Endodermal cell (in vitro differentiated cells): ENCODE measurements at regions not wholly inside any gene's neighbourhood (a gene's known extent, or its start where the extent isn't known, plus 50 kb on each side); places are given as distances from the start of the nearest gene placed in this dataset.
"Not testable (repeated sequence)": the region's sequence is repeated elsewhere in the genome, so short reads cannot be mapped to it uniquely, and the experiment has no call there.

Experiments used
- DNase-seq: peaks from one replicate; pipeline ENCODE4 v3.0.0-alpha.2; 2017
- H3K27ac ChIP-seq: 2 replicates; pipeline ENCODE4 v1.5.1; 2013; ENCODE audit warnings: mild to moderate bottlenecking, low read depth, low read length, moderate library complexity
- H3K27me3 ChIP-seq: 2 replicates; pipeline ENCODE4 v1.6.1; 2013; ENCODE audit warnings: mild to moderate bottlenecking, low read length, moderate library complexity; ENCODE audit not compliant: insufficient read depth, control insufficient read depth, poor library complexity, severe bottlenecking
- H3K36me3 ChIP-seq: 2 replicates; pipeline ENCODE4 v1.7.0; 2013; ENCODE audit warnings: mild to moderate bottlenecking, low read length, moderate library complexity; ENCODE audit not compliant: control insufficient read depth, insufficient read depth
- H3K4me1 ChIP-seq: one replicate; pipeline ENCODE4 v1.7.0; 2013; ENCODE audit warnings: low read length; ENCODE audit not compliant: control insufficient read depth, insufficient read depth
- H3K4me3 ChIP-seq: 2 replicates; pipeline ENCODE4 v1.5.1; 2013; ENCODE audit warnings: mild to moderate bottlenecking, low read length, moderate library complexity
- H3K9ac ChIP-seq: 2 replicates; pipeline ENCODE4 v1.6.1; 2013; ENCODE audit warnings: mild to moderate bottlenecking, low read length, moderate library complexity; ENCODE audit not compliant: poor library complexity, severe bottlenecking; ENCODE audit errors: extremely low read depth
- H3K9me3 ChIP-seq: 2 replicates; pipeline ENCODE4 v1.6.1; 2013; ENCODE audit warnings: mild to moderate bottlenecking, low read length, moderate library complexity; ENCODE audit not compliant: control insufficient read depth
- H3K27ac Mint-ChIP-seq: 2 replicates; pipeline ENCODE4 v1.8.0; 2020; ENCODE audit warnings: mixed read lengths
- H3K27me3 Mint-ChIP-seq: 2 replicates; pipeline ENCODE4 v1.8.0; 2021; ENCODE audit warnings: mild to moderate bottlenecking, mixed read lengths; ENCODE audit not compliant: insufficient read depth
- H3K36me3 Mint-ChIP-seq: 2 replicates; pipeline ENCODE4 v1.8.0; 2020; ENCODE audit warnings: low read depth, mixed read lengths
- H3K4me1 Mint-ChIP-seq: 2 replicates; pipeline ENCODE4 v1.8.0; 2020; ENCODE audit warnings: mixed read lengths
- H3K4me3 Mint-ChIP-seq: 2 replicates; pipeline ENCODE4 v1.8.0; 2020; ENCODE audit warnings: mild to moderate bottlenecking, moderate library complexity, mixed read lengths
- H3K9me3 Mint-ChIP-seq: 2 replicates; pipeline ENCODE4 v1.8.0; 2020; ENCODE audit warnings: mild to moderate bottlenecking, mixed read lengths
- WGBS, 2 experiments: methylation state at CpG; one replicate each; pipeline versions ENCODE4 v1.1.5 to v1.1.7; 2013; ENCODE audit warnings: missing lambda C conversion rate in 2 of 2, mixed read lengths in 1 of 2; ENCODE audit not compliant: insufficient coverage in 1 of 2, insufficient read length in 1 of 2; 5-methylcytosine and 5-hydroxymethylcytosine counted together
- TF ChIP-seq, protein P1 (sequence below): fragments of 200-600 bp; sonication (generic); conservative IDR thresholded peaks from 2 replicates; pipeline ENCODE4 v1.5.0; 2021; ENCODE audit warnings: antibody characterized with exemption, mild to moderate bottlenecking

DNA sequence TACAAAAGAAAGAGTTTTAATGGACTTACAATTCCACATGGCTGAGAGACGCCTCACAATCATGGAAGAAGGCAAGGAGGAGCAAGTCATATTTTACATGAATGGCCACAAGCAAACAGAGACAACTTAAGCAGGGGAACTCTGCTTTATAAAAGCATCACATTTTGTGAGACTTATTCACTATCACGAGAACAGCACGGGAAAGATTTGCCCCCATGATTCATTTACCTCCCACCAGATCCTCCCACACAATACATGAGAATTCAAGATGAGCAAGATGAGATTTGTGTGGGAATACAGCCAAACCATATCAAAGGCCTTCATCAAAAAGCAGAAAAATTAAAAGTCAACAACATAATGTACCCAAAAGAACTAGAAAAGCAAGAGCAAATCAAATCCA, 111.0 kb upstream of the RPRM start:
- peaks cover 32% of the 10 kb centered on the region for H3K36me3 ChIP-seq
- TF ChIP-seq, protein P1, sequence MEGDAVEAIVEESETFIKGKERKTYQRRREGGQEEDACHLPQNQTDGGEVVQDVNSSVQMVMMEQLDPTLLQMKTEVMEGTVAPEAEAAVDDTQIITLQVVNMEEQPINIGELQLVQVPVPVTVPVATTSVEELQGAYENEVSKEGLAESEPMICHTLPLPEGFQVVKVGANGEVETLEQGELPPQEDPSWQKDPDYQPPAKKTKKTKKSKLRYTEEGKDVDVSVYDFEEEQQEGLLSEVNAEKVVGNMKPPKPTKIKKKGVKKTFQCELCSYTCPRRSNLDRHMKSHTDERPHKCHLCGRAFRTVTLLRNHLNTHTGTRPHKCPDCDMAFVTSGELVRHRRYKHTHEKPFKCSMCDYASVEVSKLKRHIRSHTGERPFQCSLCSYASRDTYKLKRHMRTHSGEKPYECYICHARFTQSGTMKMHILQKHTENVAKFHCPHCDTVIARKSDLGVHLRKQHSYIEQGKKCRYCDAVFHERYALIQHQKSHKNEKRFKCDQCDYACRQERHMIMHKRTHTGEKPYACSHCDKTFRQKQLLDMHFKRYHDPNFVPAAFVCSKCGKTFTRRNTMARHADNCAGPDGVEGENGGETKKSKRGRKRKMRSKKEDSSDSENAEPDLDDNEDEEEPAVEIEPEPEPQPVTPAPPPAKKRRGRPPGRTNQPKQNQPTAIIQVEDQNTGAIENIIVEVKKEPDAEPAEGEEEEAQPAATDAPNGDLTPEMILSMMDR: no peak
- no peak for DNase-seq
- Mint-ChIP-seq H3K9me3 (peaks cover 85% of the 10 kb centered on the region), H3K4me3 (no peak overlapping the region), H3K36me3 (peaks cover 54% of the 10 kb centered on the region), H3K4me1 (peaks cover 20% of the 10 kb centered on the region), H3K27me3 (no peaks in the 10 kb centered on the region), H3K27ac (no peak overlapping the region)
- no peaks in the 10 kb centered on the region for H3K27me3 ChIP-seq
- H3K27ac ChIP-seq: no peak overlapping the region
- 94 to 100% methylated on average over 1 to 3 of the region's 3 CpGs for WGBS, 2 experiments
- no peaks in the 10 kb centered on the region for H3K4me1 ChIP-seq
- no peak overlapping the region for H3K9ac ChIP-seq
- peaks cover 72% of the 10 kb centered on the region for H3K9me3 ChIP-seq
- H3K4me3 ChIP-seq: peak overlapping the region; percentile 85

DNA sequence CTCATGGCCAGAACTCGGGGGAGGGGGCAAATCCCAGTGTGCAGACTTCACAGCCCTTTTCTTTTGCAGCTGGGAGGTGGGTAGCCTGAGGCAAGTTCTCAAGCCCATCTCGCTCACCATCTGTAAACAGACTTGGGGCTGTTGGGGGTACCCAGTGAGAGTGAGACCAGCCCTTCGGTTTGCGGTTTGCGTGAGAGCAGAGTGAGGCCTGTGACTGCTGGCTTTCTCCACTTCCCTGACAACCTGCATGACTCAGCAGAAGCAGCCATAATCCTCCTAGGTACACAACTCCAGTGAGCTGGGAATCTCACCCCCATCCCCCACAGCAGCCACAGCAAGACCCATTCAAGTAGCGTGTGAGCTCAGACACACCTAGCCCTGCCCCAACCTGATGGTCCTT, 114.5 kb upstream of the RPRM start:
- Histone ChIP-seq H3K36me3 (peaks cover 13% of the 10 kb centered on the region), H3K9me3 (peaks cover 37% of the 10 kb centered on the region), H3K4me3 (peak overlapping the region; percentile 85), H3K27ac (peak overlapping the region; percentile 25), H3K9ac (peak overlapping the region; percentile 86)
- Mint-ChIP-seq H3K9me3 (peaks cover 55% of the 10 kb centered on the region), H3K27ac (peak overlapping the region; percentile 98), H3K4me3 (peak overlapping the region; percentile 67), H3K36me3 (peaks cover 30% of the 10 kb centered on the region), H3K4me1 (peaks cover 25% of the 10 kb centered on the region)
- H3K27me3 ChIP-seq, H3K4me1 ChIP-seq, H3K27me3 Mint-ChIP-seq: not testable (repeated sequence)
- WGBS, 2 experiments: 49% methylated on average over 6 of the region's 6 CpGs; no CpG with 5 or more reads in 1 of the 2 experiments
- DNase-seq: peak; percentile 91

DNA sequence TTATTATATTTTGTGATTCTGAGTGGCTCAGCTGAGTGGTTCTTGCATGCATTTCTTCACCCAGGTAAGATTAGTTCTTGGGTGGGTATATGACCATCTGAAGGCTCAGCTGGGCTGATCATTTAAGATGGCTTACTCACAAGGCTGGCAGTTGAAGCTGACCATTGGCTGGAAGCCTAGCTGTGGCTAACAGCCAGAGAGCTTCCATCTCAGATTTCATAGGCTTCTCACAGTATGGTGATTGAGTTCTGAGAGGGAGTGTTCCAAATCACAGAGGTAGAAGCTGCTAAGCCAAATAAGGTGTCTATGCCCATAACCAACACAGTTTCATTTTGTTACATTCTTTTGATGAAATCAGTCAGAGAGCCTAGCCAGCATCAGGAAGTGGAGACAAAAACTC, 117.4 kb upstream of the RPRM start:
- TF ChIP-seq, protein P1: no peak
- H3K36me3 Mint-ChIP-seq: peaks cover 8% of the 10 kb centered on the region
- peaks cover 26% of the 10 kb centered on the region for H3K9me3 Mint-ChIP-seq
- peak; percentile 47 for DNase-seq
- no peak overlapping the region for H3K27ac ChIP-seq
- no peaks in the 10 kb centered on the region for H3K27me3 ChIP-seq
- peaks cover 25% of the 10 kb centered on the region for H3K4me1 Mint-ChIP-seq
- H3K27me3 Mint-ChIP-seq: no peaks in the 10 kb centered on the region
- no peak overlapping the region for H3K9ac ChIP-seq
- H3K36me3 ChIP-seq: no peaks in the 10 kb centered on the region
- H3K4me3 ChIP-seq: peak overlapping the region; percentile 16
- no peak overlapping the region for H3K27ac Mint-ChIP-seq
- peaks cover 8% of the 10 kb centered on the region for H3K9me3 ChIP-seq
- no peak overlapping the region for H3K4me3 Mint-ChIP-seq
- H3K4me1 ChIP-seq: peaks cover 5% of the 10 kb centered on the region

DNA sequence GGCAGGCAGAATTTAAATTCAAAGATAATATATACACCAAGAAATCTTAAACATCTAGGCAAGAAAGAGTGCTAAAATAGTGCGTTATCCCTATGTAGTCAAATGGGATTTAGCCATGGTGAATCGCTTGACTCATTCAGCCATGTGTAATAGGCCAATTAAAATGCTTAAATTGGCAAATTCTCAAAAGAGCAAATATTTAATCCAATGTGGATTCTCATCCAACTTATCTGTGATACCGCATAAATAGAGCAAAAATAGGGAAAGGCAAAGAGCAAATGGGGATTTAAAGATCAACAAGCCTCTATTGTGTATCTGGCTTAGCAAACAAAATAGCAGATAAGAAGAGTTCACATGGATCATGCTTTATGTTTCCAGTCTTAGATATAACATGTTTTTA, 123.2 kb upstream of the RPRM start:
- Histone ChIP-seq H3K36me3 (no peaks in the 10 kb centered on the region), H3K4me1 (peaks cover 19% of the 10 kb centered on the region), H3K9me3 (peaks cover 3% of the 10 kb centered on the region), H3K9ac (no peak overlapping the region), H3K27ac (no peak overlapping the region), H3K4me3 (peak overlapping the region; percentile 57), H3K27me3 (no peaks in the 10 kb centered on the region)
- Mint-ChIP-seq H3K27ac (no peak overlapping the region), H3K4me1 (peaks cover 35% of the 10 kb centered on the region), H3K9me3 (no peaks in the 10 kb centered on the region), H3K4me3 (no peak overlapping the region), H3K27me3 (no peaks in the 10 kb centered on the region), H3K36me3 (no peaks in the 10 kb centered on the region)
- WGBS, 2 experiments: 85 to 87% methylated on average over 2 to 3 of the region's 3 CpGs
- TF ChIP-seq, protein P1: no peak
- DNase-seq: no peak
